Breast epithelium (tissue), 3 donors: ENCODE measurements at regions not wholly inside any gene's neighbourhood (a gene's known extent, or its start where the extent isn't known, plus 50 kb on each side); places are given as distances from the start of the nearest gene placed in this dataset.

Experiments
- CTCF ChIP-seq, 3 donors: fragments of 450-650 bp; IDR thresholded peaks; one replicate each; pipeline ENCODE4 v1.5.1; 2016 to 2017; ENCODE audit warnings: antibody characterized with exemption in 3 of 3, mild to moderate bottlenecking in 3 of 3, moderate library complexity in 3 of 3
- POLR2AphosphoS5 ChIP-seq, 3 donors: sonication (generic); formaldehyde crosslinking; IDR thresholded peaks; one replicate each; pipeline ENCODE4 v1.6.1; 2017; ENCODE audit warnings: antibody characterized with exemption in 3 of 3

- TF ChIP-seq POLR2AphosphoS5 (IDR thresholded peaks at IDR 0.05), result no peak
- no peak for TF ChIP-seq CTCF (IDR thresholded peaks at IDR 0.05)
Observed at GRCh38 chr13:73933795-73934194, 200.4 kb downstream of the KLF12 start.
